HEK293 (cell line): ENCODE measurements at regions not wholly inside any gene's neighbourhood (a gene's known extent, or its start where the extent isn't known, plus 50 kb on each side); places are given as distances from the start of the nearest gene placed in this dataset.

Experiments used
- CTCF ChIA-PET: fragments of 350-600 bp; formaldehyde crosslinking; extraction: SDS; loops from one replicate; lab custom pipeline; 2021; ENCODE audit warnings: antibody characterized with exemption; lab: Yijun Ruan, JAX
- POLR2A ChIA-PET: fragments of 300-600 bp; formaldehyde crosslinking; extraction: SDS; loops from one replicate; lab custom pipeline; 2020; ENCODE audit warnings: antibody characterized with exemption, inconsistent platforms; lab: Yijun Ruan, JAX
- H3K27ac ChIP-seq: fragments of 200-500 bp; sonication (Bioruptor generic); 2 replicates; pipeline ENCODE4 v1.5.1; 2014; ENCODE audit warnings: low read depth, low read length, control low read depth, inconsistent platforms; ENCODE audit errors: extremely low read depth
- H3K36me3 ChIP-seq, 2 experiments: fragments of 200-500 bp in 1 of 2; sonication (Bioruptor generic) in 1 of 2; 1 replicate in 1 of 2; 2 replicates in 1 of 2; pipeline ENCODE4 v1.5.1; 2014 to 2017; ENCODE audit warnings: inconsistent platforms in 2 of 2, low read length in 2 of 2; ENCODE audit not compliant: control insufficient read depth in 2 of 2, insufficient read depth in 1 of 2
- H3K4me1 ChIP-seq: fragments of 200-500 bp; sonication (Bioruptor generic); 2 replicates; pipeline ENCODE4 v1.5.1; 2014; ENCODE audit warnings: mild to moderate bottlenecking, low read length, inconsistent platforms; ENCODE audit not compliant: control insufficient read depth, insufficient read depth
- H3K4me3 ChIP-seq: 2 replicates; pipeline ENCODE4 v1.5.1; 2011; ENCODE audit warnings: low read depth, mild to moderate bottlenecking, control low read depth, low read length, moderate library complexity
- H3K9me3 ChIP-seq: fragments of 200-500 bp; sonication (Bioruptor generic); 2 replicates; pipeline ENCODE4 v1.5.1; 2014; ENCODE audit warnings: low read depth, low read length, inconsistent platforms; ENCODE audit not compliant: control insufficient read depth, insufficient read depth
- BCL11A ChIP-seq: fragments of 450-650 bp; formaldehyde crosslinking; IDR thresholded peaks from 2 replicates; pipeline ENCODE4 v1.5.1; 2016; ENCODE audit warnings: low read depth, missing biosample characterization, missing genetic modification characterization
- GLIS1 ChIP-seq: fragments of 450-650 bp; formaldehyde crosslinking; IDR thresholded peaks from 2 replicates; pipeline ENCODE4 v1.5.1; 2016; ENCODE audit warnings: missing biosample characterization, missing genetic modification characterization
- KLF9 ChIP-seq: fragments of 450-650 bp; formaldehyde crosslinking; IDR thresholded peaks from 2 replicates; pipeline ENCODE4 v1.5.1; 2016; ENCODE audit warnings: missing biosample characterization, missing genetic modification characterization, low read depth
- RBAK ChIP-seq: fragments of 450-650 bp; formaldehyde crosslinking; IDR thresholded peaks from 2 replicates; pipeline ENCODE4 v1.5.1; 2016; ENCODE audit warnings: missing biosample characterization, missing genetic modification characterization
- REPIN1 ChIP-seq: fragments of 450-650 bp; formaldehyde crosslinking; IDR thresholded peaks from 2 replicates; pipeline ENCODE4 v1.5.1; 2017; ENCODE audit warnings: missing biosample characterization, missing genetic modification characterization, low read depth
- SCRT1 ChIP-seq: fragments of 450-650 bp; formaldehyde crosslinking; IDR thresholded peaks from 2 replicates; pipeline ENCODE4 v1.5.1; 2016; ENCODE audit warnings: missing biosample characterization, missing genetic modification characterization, borderline replicate concordance
- SP2 ChIP-seq: fragments of 450-650 bp; formaldehyde crosslinking; IDR thresholded peaks from 2 replicates; pipeline ENCODE4 v1.5.1; 2016; ENCODE audit warnings: missing biosample characterization, missing genetic modification characterization
- ZBTB21 ChIP-seq: fragments of 450-650 bp; formaldehyde crosslinking; IDR thresholded peaks from 2 replicates; pipeline ENCODE4 v1.5.1; 2017; ENCODE audit warnings: missing biosample characterization, missing genetic modification characterization
- ZIC2 ChIP-seq: fragments of 450-650 bp; formaldehyde crosslinking; IDR thresholded peaks from 2 replicates; pipeline ENCODE4 v1.5.1; 2016; ENCODE audit warnings: missing biosample characterization, missing genetic modification characterization
- ZNF133 ChIP-seq: fragments of 450-650 bp; formaldehyde crosslinking; IDR thresholded peaks from 2 replicates; pipeline ENCODE4 v1.5.1; 2016; ENCODE audit warnings: missing biosample characterization, missing genetic modification characterization
- ZNF140 ChIP-seq: fragments of 450-650 bp; formaldehyde crosslinking; IDR thresholded peaks from 2 replicates; pipeline ENCODE4 v1.5.1; 2016; ENCODE audit warnings: missing biosample characterization, missing genetic modification characterization
- ZNF146 ChIP-seq: fragments of 450-650 bp; formaldehyde crosslinking; IDR thresholded peaks from 2 replicates; pipeline ENCODE4 v1.5.1; 2016; ENCODE audit warnings: missing biosample characterization, missing genetic modification characterization
- ZNF184 ChIP-seq: fragments of 450-650 bp; IDR thresholded peaks from 2 replicates; pipeline ENCODE4 v1.5.1; 2018; ENCODE audit warnings: missing biosample characterization, mild to moderate bottlenecking, missing genetic modification characterization
- ZNF19 ChIP-seq: fragments of 450-650 bp; formaldehyde crosslinking; IDR thresholded peaks from 2 replicates; pipeline ENCODE4; 2016; ENCODE audit warnings: missing biosample characterization, missing genetic modification characterization, low read depth
- ZNF221 ChIP-seq: fragments of 450-650 bp; formaldehyde crosslinking; IDR thresholded peaks from 2 replicates; pipeline ENCODE4 v1.5.1; 2017; ENCODE audit warnings: missing biosample characterization, missing genetic modification characterization, borderline replicate concordance
- ZNF239 ChIP-seq: fragments of 450-650 bp; formaldehyde crosslinking; IDR thresholded peaks from 2 replicates; pipeline ENCODE4 v1.5.1; 2016; ENCODE audit warnings: missing biosample characterization, missing genetic modification characterization
- ZNF324 ChIP-seq: fragments of 450-650 bp; formaldehyde crosslinking; IDR thresholded peaks from 2 replicates; pipeline ENCODE4 v1.5.1; 2016; ENCODE audit warnings: missing biosample characterization, missing genetic modification characterization
- ZNF426 ChIP-seq: fragments of 450-650 bp; formaldehyde crosslinking; IDR thresholded peaks from 2 replicates; pipeline ENCODE4 v1.5.1; 2017; ENCODE audit warnings: missing biosample characterization, missing genetic modification characterization, mild to moderate bottlenecking, inconsistent platforms, moderate library complexity
- ZNF473 ChIP-seq: fragments of 450-650 bp; formaldehyde crosslinking; IDR thresholded peaks from 2 replicates; pipeline ENCODE4 v1.5.1; 2017; ENCODE audit warnings: missing biosample characterization, missing genetic modification characterization
- ZNF514 ChIP-seq: fragments of 450-650 bp; formaldehyde crosslinking; IDR thresholded peaks from 2 replicates; pipeline ENCODE4 v1.5.1; 2016; ENCODE audit warnings: missing biosample characterization, missing genetic modification characterization
- ZNF521 ChIP-seq: fragments of 450-650 bp; formaldehyde crosslinking; IDR thresholded peaks from 2 replicates; pipeline ENCODE4 v1.5.1; 2017; ENCODE audit warnings: missing biosample characterization, mild to moderate bottlenecking, missing genetic modification characterization
- ZNF626 ChIP-seq: fragments of 450-650 bp; sonication (Bioruptor Pico); formaldehyde crosslinking; IDR thresholded peaks from 2 replicates; pipeline ENCODE4 v1.5.1; 2018; ENCODE audit warnings: missing biosample characterization, missing genetic modification characterization, inconsistent platforms
- ZNF658 ChIP-seq: fragments of 450-650 bp; formaldehyde crosslinking; IDR thresholded peaks from 2 replicates; pipeline ENCODE4; 2016; ENCODE audit warnings: missing biosample characterization, missing genetic modification characterization
- ZSCAN23 ChIP-seq: fragments of 450-650 bp; formaldehyde crosslinking; IDR thresholded peaks from 2 replicates; pipeline ENCODE4 v1.5.1; 2016; ENCODE audit warnings: missing biosample characterization, missing genetic modification characterization
- TF ChIP-seq, protein P1 (sequence below): fragments of 450-650 bp; formaldehyde crosslinking; IDR thresholded peaks from 2 replicates; pipeline ENCODE4 v1.5.1; 2017; ENCODE audit warnings: missing biosample characterization, missing genetic modification characterization
- TF ChIP-seq, protein P2 (sequence below): fragments of 450-650 bp; formaldehyde crosslinking; IDR thresholded peaks from 2 replicates; pipeline ENCODE4 v1.5.1; 2016; ENCODE audit warnings: missing biosample characterization, missing genetic modification characterization, borderline replicate concordance
- TF ChIP-seq, protein P3 (sequence below): fragments of 450-650 bp; formaldehyde crosslinking; IDR thresholded peaks from 2 replicates; pipeline ENCODE4 v1.5.1; 2016; ENCODE audit warnings: missing biosample characterization, missing genetic modification characterization

DNA sequence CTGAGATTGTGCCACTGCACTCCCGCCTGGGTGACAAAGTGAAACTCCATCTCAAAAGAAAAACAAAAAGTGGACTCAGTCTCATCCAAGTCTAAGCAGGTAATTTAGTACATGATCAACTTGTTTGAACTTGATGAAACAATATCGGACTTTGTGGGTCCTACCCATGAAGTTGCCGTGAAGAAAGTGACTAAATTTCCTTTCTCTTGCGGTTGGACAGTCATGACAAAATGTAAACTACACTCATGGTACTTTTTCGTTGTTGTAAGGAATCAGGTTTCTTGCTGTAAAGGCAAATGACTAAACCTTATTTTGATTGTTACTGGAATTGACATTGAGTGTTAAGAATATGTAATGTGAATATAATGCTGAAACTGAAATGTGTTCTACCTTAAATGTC lies 164.5 kb upstream of the PLET1 start:
- CTCF ChIA-PET: no interaction called here

DNA sequence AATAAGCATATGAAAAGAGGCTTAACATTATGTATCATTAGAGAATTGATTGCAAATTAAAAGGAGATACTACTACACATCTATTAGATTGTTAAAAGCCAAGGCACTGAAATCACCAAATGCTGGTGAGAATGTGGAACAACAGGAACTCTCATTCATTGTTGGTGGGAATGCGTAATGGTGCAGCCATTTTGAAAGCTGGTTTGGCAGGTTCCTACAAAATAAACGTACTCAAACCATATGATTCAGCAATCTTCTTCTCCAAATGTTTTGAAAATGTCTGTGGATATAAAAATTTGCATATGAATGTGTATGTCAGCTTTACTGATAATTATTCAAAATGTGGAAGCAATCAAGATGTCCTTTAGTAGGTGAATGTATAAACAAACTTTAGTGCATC lies 176.4 kb upstream of the PLET1 start:
- Histone ChIP-seq H3K4me3 (no peak overlapping the region), H3K9me3 (no peaks in the 10 kb centered on the region), H3K36me3 (no peaks in the 10 kb centered on the region), H3K27ac (no peak overlapping the region), H3K4me1 (no peaks in the 10 kb centered on the region)
- ChIA-PET POLR2A (no interaction called here), CTCF (interaction anchor here (0.6 to 1.5 kb wide), 4 partner anchors 17 to 358 kb away, joined by 3 to 6 read pairs (median 4); no protein-coding TSS in a partner anchor)
- TF ChIP-seq ZNF521 (tag by site-specific recombination): no peak
- TF ChIP-seq RBAK (tag by site-specific recombination): no peak
- no peak for TF ChIP-seq ZBTB21 (tag by site-specific recombination)
- TF ChIP-seq ZNF239 (tag by site-specific recombination): no peak
- TF ChIP-seq ZNF658: no peak
- TF ChIP-seq ZNF426 (tag by site-specific recombination): no peak
- no peak for TF ChIP-seq ZNF19 (tag by site-specific recombination)
- no peak for TF ChIP-seq ZNF146 (tag by site-specific recombination)
- no peak for TF ChIP-seq KLF9 (tag by site-specific recombination)
- TF ChIP-seq ZIC2 (tag by site-specific recombination): no peak
- TF ChIP-seq ZNF324: no peak
- TF ChIP-seq, protein P1, sequence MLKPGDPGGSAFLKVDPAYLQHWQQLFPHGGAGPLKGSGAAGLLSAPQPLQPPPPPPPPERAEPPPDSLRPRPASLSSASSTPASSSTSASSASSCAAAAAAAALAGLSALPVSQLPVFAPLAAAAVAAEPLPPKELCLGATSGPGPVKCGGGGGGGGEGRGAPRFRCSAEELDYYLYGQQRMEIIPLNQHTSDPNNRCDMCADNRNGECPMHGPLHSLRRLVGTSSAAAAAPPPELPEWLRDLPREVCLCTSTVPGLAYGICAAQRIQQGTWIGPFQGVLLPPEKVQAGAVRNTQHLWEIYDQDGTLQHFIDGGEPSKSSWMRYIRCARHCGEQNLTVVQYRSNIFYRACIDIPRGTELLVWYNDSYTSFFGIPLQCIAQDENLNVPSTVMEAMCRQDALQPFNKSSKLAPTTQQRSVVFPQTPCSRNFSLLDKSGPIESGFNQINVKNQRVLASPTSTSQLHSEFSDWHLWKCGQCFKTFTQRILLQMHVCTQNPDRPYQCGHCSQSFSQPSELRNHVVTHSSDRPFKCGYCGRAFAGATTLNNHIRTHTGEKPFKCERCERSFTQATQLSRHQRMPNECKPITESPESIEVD (tag by site-specific recombination): no peak
- TF ChIP-seq ZNF221: no peak

More for the DNA sequence above, 164.5 kb upstream of the PLET1 start:
- no peaks in the 10 kb centered on the region for H3K9me3 ChIP-seq
- H3K4me1 ChIP-seq: no peaks in the 10 kb centered on the region
- TF ChIP-seq ZNF184 (tag by site-specific recombination) (no peak), BCL11A (tag by site-specific recombination) (no peak), ZBTB21 (tag by site-specific recombination) (no peak), GLIS1 (tag by site-specific recombination) (no peak), ZNF140 (no peak), ZNF239 (tag by site-specific recombination) (no peak), SP2 (tag by site-specific recombination) (no peak), REPIN1 (no peak), ZSCAN23 (tag by site-specific recombination) (no peak), ZNF514 (tag by site-specific recombination) (no peak), ZNF473 (tag by site-specific recombination) (no peak), ZNF626 (tag by site-specific recombination) (no peak), ZNF133 (tag by site-specific recombination) (no peak), SCRT1 (tag by site-specific recombination) (no peak)
- TF ChIP-seq, protein P2, sequence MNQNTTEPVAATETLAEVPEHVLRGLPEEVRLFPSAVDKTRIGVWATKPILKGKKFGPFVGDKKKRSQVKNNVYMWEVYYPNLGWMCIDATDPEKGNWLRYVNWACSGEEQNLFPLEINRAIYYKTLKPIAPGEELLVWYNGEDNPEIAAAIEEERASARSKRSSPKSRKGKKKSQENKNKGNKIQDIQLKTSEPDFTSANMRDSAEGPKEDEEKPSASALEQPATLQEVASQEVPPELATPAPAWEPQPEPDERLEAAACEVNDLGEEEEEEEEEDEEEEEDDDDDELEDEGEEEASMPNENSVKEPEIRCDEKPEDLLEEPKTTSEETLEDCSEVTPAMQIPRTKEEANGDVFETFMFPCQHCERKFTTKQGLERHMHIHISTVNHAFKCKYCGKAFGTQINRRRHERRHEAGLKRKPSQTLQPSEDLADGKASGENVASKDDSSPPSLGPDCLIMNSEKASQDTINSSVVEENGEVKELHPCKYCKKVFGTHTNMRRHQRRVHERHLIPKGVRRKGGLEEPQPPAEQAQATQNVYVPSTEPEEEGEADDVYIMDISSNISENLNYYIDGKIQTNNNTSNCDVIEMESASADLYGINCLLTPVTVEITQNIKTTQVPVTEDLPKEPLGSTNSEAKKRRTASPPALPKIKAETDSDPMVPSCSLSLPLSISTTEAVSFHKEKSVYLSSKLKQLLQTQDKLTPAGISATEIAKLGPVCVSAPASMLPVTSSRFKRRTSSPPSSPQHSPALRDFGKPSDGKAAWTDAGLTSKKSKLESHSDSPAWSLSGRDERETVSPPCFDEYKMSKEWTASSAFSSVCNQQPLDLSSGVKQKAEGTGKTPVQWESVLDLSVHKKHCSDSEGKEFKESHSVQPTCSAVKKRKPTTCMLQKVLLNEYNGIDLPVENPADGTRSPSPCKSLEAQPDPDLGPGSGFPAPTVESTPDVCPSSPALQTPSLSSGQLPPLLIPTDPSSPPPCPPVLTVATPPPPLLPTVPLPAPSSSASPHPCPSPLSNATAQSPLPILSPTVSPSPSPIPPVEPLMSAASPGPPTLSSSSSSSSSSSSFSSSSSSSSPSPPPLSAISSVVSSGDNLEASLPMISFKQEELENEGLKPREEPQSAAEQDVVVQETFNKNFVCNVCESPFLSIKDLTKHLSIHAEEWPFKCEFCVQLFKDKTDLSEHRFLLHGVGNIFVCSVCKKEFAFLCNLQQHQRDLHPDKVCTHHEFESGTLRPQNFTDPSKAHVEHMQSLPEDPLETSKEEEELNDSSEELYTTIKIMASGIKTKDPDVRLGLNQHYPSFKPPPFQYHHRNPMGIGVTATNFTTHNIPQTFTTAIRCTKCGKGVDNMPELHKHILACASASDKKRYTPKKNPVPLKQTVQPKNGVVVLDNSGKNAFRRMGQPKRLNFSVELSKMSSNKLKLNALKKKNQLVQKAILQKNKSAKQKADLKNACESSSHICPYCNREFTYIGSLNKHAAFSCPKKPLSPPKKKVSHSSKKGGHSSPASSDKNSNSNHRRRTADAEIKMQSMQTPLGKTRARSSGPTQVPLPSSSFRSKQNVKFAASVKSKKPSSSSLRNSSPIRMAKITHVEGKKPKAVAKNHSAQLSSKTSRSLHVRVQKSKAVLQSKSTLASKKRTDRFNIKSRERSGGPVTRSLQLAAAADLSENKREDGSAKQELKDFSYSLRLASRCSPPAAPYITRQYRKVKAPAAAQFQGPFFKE: no peak
- TF ChIP-seq, protein P3, sequence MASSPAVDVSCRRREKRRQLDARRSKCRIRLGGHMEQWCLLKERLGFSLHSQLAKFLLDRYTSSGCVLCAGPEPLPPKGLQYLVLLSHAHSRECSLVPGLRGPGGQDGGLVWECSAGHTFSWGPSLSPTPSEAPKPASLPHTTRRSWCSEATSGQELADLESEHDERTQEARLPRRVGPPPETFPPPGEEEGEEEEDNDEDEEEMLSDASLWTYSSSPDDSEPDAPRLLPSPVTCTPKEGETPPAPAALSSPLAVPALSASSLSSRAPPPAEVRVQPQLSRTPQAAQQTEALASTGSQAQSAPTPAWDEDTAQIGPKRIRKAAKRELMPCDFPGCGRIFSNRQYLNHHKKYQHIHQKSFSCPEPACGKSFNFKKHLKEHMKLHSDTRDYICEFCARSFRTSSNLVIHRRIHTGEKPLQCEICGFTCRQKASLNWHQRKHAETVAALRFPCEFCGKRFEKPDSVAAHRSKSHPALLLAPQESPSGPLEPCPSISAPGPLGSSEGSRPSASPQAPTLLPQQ (tag by site-specific recombination): no peak
- no peaks in the 10 kb centered on the region for H3K36me3 ChIP-seq
- no peak overlapping the region for H3K27ac ChIP-seq
- H3K4me3 ChIP-seq: no peak overlapping the region
- POLR2A ChIA-PET: no interaction called here
